ENCODE measurements at regions not wholly inside any gene's neighbourhood (a gene's known extent, or its start where the extent isn't known, plus 50 kb on each side); places are given as distances from the start of the nearest gene placed in this dataset.

DNA sequence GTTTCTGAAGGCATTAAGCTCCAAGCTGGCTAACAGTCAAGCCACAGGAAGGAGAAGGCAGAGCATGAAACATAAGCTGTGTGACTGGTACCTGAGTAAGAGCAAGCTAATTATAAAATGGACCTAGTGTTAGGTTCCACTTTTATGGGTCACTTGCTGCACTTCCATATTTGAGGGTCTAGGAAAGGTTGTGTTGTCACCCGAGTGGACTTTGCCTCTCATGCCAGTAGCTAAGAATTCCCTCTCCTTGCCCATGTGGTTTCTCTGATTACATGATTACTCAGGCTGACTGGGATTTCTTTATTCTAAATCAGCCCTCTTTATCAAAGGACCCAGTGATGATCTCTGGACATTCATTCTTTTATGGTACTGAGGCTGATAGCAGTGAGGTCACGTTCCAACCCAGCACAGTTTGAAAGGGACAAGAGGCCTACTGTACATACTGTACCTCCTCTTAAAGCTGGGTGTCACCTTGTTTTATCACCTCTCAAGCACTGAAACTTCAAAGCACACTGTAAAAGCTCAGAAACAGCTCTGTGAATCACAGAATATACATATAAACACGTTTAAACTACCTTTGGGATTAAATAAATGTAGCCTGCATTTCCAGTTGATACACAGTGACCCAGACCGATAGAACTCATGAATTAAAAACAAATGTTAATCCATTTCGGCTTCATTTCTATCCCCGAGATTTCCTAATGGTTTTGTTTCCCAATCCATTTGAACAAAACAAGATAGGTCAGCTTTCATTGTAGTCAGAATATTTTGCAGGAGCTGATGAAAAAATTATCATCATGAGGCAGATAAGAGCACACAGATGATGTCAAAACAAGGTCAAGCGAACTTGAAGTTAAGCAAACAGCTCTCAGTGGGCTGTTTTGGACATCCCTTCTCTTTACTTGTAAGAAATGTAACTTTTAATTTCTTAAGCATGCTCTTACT, 96.5 kb downstream of the ALDH8A1 start:
- TF ChIP-seq POLR2AphosphoS5 (IDR thresholded peaks at IDR 0.05) (no peak), POLR2A (IDR thresholded peaks at IDR 0.05) (no peak), EP300 (IDR thresholded peaks at IDR 0.05) (no peak)
- TF ChIP-seq, protein P1, sequence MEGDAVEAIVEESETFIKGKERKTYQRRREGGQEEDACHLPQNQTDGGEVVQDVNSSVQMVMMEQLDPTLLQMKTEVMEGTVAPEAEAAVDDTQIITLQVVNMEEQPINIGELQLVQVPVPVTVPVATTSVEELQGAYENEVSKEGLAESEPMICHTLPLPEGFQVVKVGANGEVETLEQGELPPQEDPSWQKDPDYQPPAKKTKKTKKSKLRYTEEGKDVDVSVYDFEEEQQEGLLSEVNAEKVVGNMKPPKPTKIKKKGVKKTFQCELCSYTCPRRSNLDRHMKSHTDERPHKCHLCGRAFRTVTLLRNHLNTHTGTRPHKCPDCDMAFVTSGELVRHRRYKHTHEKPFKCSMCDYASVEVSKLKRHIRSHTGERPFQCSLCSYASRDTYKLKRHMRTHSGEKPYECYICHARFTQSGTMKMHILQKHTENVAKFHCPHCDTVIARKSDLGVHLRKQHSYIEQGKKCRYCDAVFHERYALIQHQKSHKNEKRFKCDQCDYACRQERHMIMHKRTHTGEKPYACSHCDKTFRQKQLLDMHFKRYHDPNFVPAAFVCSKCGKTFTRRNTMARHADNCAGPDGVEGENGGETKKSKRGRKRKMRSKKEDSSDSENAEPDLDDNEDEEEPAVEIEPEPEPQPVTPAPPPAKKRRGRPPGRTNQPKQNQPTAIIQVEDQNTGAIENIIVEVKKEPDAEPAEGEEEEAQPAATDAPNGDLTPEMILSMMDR (IDR thresholded peaks at IDR 0.05), result no peak
